ENCODE measurements at regions not wholly inside any gene's neighbourhood (a gene's known extent, or its start where the extent isn't known, plus 50 kb on each side); places are given as distances from the start of the nearest gene placed in this dataset.

GRCh38 chr18:28399781-28400362 is 222.9 kb upstream of the CDH2 start:
- TF ChIP-seq, protein P1, sequence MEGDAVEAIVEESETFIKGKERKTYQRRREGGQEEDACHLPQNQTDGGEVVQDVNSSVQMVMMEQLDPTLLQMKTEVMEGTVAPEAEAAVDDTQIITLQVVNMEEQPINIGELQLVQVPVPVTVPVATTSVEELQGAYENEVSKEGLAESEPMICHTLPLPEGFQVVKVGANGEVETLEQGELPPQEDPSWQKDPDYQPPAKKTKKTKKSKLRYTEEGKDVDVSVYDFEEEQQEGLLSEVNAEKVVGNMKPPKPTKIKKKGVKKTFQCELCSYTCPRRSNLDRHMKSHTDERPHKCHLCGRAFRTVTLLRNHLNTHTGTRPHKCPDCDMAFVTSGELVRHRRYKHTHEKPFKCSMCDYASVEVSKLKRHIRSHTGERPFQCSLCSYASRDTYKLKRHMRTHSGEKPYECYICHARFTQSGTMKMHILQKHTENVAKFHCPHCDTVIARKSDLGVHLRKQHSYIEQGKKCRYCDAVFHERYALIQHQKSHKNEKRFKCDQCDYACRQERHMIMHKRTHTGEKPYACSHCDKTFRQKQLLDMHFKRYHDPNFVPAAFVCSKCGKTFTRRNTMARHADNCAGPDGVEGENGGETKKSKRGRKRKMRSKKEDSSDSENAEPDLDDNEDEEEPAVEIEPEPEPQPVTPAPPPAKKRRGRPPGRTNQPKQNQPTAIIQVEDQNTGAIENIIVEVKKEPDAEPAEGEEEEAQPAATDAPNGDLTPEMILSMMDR (IDR thresholded peaks at IDR 0.05; ENCODE audit: insufficient read depth, low read length), result no peak
- TF ChIP-seq POLR2AphosphoS5 (IDR thresholded peaks at IDR 0.05; ENCODE audit: low read depth) (no peak), REST (IDR thresholded peaks at IDR 0.05; ENCODE audit: insufficient replicate concordance, low read depth) (no peak), GABPA (IDR thresholded peaks at IDR 0.05; ENCODE audit: low read depth) (no peak)
